ENCODE measurements at regions not wholly inside any gene's neighbourhood (a gene's known extent, or its start where the extent isn't known, plus 50 kb on each side); places are given as distances from the start of the nearest gene placed in this dataset.
"Not testable (repeated sequence)": the region's sequence is repeated elsewhere in the genome, so short reads cannot be mapped to it uniquely, and the experiment has no call there.

DNA sequence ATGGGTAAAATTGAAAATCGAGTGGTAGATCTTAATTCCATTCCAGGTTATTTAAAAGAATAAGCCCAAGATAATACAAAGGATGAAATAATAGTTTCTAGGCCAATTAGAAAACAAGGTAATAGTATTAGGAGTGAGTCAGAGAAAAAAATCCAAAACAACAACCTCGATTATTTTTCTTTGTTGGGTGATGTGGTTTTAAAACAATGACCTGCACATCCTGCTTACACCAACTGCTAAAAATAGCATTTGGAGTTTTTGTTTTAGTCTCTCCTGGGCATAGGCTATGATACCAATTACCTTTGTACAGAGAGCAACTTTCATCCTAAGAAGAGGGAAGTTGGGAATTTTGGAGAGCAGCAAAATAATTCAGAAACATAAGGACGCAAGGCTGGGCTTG, 101.7 kb upstream of the MYO10 start:
- no peak for DNase-seq (ENCODE audit: low spot score)

DNA sequence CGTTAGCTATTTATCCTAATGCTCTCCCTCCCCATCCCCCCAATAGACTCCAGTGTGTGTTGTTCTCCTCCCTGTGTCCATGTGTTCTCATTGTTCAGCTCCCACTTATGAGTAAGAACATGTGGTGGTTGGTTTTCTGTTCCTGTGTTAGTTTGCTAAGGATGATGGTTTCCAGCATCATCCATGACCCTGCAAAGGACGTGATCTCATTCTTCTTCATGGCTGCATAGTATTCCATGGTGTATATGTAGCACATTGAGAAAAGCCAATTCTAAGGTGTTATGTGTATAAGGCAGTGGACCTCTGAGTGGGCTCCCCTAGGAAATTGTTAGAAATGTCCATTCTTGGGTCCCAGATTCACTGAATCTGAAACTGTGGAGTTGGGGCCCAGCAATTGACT, 103.1 kb upstream of the MYO10 start:
- no peak for DNase-seq (ENCODE audit: low spot score)

DNA sequence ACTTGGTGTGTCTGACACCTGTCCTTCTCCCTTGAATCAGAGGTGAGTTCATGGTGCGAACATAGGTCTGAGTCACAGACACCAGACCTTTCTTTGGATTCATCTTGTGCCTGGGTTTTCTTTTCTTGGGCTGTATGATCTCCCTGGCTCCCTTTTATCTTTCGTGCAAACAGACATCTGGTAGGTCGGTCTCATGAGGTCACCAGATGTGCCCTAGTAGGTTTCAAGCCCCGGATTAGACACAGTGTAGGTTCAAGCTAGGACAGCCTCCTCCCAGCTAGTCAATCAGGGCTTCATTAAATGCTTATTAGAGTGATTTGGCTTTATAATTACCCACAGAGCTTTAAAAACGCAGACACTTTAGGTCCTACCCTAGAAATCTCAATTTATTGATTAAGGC, 106.0 kb upstream of the MYO10 start:
- DNase-seq (ENCODE audit: low spot score), result no peak

DNA sequence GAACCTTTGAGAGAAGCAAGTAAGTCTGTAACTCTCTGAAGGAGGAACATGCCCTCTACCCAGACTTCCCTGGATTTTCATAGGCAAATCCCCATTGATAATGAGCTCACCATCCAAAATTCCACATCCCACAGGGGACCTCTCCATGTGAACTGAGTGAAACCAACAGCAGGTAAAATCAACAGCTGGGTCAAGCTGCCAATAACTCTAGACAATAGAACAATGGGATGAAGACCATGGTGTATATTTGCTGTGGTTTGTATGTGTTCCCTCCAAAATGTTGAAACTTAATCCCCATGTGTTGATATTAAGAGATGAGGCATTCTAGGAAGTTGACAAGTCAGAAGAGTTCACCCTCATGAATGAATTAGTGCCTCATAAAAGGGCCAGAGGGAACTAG, 110.2 kb upstream of the MYO10 start:
- no peak for DNase-seq (ENCODE audit: low spot score)

DNA sequence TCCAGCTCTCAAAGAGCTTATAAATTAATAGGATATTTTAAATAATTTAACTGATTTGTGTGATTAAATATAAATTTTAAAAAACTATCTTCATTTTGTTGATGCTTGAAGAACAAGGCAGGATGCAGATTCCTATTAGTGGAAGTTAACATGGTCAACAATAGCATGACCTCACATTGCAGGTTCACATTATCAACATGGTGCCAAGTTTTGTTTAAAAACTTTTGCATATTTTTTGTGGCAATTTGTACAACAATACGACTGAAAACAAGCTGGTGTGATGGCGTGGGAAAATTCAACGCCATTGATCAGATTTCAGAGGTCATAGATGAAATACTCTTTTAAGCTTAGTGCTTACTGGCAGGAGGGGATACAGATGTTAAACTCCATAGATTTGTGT, 114.1 kb upstream of the MYO10 start:
- no peak for DNase-seq (ENCODE audit: low spot score)

DNA sequence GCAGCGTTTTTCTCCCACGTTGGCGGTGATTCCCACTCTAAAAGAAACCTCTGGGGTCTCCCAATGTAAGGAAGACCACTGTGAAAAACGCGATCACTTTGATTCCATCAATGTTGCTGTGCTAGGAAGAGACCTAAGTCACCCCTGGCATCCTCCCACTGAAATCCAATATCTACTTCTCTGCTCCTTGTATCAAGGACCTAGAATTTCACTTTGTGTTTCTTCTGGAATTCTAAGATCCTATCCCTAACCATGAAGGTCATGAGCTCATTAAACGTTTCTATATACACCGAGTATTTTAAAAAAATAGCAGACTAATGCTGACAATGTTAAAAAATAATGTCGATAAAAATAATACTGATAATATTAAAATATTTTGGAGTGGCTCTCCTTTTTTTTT, 118.8 kb upstream of the MYO10 start:
- DNase-seq (ENCODE audit: low spot score), result no peak

DNA sequence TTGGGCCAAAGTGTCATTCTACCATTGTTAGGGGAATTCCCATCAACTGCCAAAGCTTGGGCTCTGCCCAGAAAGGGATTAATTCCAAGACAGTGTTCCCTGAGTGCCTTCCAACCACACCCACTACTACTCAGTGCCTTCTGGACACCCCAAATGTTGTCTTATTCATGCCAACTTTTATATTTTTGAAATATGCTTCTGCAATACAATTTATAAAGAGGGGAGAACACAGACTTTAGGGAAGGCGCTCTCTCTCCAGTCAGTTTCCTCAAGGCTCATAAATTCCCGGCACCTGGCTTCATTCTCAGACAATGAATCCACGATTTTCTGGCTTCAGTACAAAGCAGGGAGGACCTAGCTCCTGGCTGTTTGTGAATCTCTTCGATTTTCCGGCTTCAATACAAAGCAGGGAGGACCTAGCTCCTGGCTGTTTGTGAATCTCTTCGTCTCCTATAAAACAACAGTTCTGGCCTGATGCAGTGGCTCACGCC, 120.1 kb upstream of the MYO10 start:
- peak; percentile 19 for DNase-seq (ENCODE audit: low spot score)

DNA sequence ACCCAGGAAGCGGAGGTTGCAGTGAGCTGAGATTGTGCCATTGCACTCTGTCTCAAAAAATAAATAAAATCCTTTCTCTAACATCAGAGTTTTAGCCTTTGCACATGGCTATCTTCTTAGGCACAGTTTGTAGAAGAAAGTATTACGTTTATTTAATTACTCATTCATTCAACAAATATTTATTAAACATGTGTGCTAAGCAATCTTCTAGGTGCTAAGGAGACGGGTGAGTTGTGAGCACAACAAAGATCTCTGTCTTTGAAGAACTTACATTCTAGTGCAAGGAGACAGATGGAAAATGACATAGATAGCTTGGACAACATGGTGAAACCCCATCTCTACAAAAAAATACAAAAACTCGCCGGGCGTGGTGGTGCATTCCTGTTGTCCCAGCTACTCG, 122.3 kb upstream of the MYO10 start:
- DNase-seq (ENCODE audit: low spot score), result no peak

DNA sequence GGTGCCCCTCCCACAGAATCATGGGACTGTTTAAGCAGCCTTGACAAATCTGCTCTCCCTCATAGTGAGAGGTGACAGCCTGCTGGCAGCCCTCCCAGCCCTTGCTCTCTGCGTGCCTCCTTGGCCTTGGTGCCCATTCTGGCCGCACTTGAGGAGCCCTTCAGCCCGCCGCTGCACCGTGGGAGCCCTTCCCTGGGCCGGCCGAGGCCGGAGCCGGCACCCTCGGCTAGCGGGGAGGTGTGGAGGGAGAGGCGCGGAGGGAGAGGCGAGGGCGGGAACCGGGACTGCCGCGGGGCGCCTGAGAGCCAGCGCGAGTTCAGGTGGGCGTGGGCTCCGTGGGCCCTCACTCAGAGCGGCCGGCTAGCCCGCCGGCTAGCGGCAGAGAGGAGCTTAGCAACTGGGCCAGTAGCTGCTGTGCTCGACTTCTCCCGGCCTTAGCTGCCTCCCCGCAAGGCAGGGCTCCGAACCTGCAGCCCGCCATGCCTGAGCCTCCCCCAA, 125.9 kb upstream of the MYO10 start:
- no peak for DNase-seq (ENCODE audit: low spot score)

DNA sequence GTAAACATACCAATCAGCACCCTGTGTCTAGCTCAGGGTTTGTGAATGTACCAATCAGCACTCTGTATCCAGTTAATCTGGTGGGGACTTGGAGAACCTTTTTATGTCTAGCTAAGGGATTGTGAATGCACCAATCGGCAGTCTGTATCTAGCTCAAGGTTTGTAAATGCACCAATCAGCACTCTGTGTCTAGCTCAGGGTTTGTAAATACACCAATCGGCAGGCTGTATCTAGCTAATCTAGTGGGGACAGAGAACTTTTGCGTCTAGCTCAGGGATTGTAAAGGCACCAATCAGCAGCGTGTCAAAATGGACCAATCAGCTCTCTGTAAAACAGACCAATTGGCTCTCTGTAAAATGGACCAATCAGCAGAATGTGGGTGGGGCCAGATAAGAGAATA, 126.7 kb upstream of the MYO10 start:
- DNase-seq (ENCODE audit: low spot score), result not testable (repeated sequence)

DNA sequence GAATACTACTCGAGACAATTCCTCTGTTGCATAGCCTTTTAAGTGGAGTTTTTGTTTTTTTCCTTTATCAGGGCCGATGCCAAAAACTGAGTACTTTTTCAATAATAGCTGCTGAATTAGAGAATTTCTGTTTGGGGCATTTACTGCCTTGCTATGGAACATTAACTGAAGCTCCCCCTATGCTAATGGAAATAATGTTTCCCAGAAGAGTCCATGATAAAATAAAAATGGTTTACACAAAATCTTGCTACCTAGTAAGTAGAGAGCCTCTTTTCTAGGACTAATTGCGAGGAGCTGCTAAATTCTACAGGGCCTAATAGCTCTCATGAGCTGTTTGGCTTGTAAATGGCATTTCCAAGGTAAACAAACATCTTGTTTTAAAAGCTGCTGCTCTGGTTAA, 128.2 kb upstream of the MYO10 start:
- no peak for DNase-seq (ENCODE audit: low spot score)

DNA sequence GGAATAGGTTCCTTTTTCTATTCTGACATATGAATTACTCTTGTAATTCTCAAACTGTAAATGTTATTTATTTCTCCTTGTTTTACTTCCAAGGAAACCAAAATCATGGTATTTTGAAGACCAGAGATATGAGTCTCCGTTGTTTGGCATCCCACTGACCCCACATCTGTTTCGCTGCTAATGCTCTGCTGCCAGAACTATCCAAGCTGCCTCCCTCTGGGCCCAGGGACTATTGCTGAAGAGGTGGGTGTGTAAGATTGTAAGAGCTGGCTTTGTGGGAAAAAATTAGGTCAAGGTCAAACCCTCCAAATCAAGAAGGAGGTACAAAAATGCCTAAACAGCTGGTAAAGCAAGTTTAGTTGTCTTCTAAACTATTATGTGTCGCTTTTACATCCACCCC, 129.4 kb upstream of the MYO10 start:
- no peak for DNase-seq (ENCODE audit: low spot score)

DNA sequence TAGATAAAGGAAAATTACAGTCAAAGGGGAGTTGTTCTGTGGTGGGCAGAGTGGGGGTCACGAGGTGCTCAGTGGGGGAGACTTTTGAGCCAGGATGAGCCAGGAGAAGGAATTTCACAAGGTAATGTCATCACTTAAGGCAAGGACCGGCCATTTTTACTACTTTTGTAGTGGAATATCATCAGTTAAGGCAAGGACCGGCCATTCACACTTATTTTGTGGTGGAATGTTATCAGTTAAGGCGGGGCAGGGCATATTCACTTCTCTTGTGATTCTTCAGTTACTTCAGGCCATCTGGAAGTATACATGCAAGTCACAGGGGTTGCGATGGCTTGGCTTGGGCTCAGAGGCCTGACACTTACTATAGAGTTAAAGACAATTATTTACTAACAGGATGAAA, 129.9 kb upstream of the MYO10 start:
- DNase-seq (ENCODE audit: low spot score), result not testable (repeated sequence)

DNA sequence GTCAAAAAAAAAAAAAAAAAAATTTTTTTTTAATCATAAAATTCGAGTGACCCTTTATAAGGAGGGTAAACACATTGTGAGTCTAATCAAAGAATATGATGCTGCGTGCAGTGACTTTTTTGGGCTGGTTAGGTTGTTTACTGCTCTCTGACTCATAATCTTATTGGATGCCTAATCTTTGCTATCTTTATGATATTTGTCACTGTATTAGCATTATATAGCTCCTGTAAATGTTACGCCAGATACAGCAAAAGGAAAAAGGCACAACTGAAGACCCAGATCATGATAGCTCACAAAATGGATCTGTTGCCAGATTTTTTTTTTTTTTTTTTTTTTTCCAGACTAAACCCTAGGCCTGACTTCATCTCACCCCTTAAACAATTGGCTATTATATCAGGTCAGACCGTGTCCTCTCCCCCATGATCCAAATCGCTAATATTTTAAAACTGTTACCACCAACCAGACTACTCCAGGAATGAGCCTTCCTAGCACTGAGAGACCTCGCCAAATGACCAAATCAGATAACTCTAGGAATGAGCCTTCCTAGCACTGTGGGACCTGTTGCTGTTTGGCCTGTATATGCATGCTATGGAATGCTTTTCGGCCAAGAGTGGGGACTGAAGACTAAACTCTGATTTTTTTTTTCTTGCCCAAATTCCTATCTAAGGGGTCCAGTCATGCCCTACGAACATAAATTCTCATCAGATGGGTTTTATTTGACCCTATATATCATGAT, 131.7 kb upstream of the MYO10 start:
- peak; percentile 62 for DNase-seq (ENCODE audit: low spot score)

DNA sequence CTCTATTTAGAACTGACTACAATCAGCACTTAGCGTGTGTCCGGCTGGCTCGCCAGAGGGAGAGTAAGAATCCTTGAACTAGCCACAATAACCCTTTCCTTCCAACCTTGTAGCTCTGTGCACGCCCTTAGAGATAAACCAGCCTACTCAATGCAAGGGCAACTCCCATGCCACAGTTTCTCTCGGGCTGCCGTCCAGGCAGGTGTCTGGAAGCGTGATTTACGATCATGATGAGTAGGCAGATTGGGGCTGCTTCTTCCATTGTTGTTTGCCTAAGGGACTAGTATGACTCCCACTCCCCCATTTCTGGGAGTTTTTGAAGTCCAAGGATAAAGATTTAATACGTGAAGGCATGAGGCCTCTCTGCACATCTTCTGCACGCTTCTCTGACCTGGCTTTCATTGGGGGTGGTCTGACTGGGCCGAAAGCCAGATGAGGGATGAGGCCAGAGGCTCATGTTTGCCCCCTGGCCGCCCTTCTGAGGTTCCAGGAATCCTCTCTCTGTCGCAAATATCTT, 134.0 kb upstream of the MYO10 start:
- DNase-seq (ENCODE audit: low spot score), result peak; percentile 84

DNA sequence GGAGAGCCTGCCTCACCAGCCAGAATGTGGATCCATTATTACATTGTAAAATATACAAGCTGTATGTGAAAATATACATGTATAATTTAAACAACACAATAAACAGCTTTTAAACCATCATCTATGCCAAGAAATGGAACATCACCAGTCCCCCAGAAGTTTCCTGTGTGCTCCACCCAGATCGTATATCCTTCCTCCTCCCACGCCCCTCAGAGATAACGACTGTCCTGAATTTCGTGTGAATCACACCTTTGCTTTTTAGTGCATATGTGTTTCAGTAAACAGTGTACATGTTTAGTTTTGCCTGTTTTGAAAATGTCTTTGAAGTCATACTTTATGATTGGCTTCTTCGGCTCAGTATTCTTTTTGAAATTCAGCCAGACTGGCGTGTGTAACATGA, 134.6 kb upstream of the MYO10 start:
- no peak for DNase-seq (ENCODE audit: low spot score)

DNA sequence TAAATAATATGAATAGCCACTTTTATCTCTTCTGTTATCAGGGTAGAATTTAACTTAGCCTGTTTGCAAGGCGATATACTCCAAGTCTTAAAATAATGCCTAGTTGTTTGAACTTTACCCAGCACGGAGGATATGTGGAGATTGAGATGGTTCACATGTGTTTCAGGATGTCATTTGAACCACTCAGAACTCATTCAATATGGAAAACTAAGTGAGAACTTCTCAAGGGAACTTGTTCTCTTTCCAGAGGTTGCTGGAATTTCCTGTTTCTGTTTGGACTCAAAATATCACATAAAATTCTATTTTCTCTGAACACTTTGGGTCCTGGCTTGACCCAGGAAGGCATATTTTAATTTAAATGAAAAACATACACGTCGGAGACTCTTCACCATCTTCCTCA, 139.1 kb upstream of the MYO10 start:
- no peak for DNase-seq (ENCODE audit: low spot score)

DNA sequence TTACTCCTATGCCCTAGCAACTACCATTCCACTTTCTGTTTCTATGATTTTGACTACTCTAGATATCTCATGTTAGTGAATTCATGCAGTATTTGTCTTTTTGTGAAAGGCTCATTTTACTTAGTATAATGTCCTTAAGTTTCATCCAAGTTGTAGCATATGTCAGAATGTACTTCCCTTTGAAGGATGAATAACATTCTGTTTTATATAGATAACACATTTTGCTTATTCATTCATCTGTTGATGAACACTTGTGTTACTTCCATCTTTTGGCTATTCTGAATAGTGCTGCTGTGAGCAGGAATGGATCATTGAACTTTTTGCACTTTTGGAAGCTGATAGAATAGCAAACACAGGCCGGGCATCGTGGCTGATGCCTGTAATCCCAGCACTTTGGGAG, 140.2 kb upstream of the MYO10 start:
- no peak for DNase-seq (ENCODE audit: low spot score)

DNA sequence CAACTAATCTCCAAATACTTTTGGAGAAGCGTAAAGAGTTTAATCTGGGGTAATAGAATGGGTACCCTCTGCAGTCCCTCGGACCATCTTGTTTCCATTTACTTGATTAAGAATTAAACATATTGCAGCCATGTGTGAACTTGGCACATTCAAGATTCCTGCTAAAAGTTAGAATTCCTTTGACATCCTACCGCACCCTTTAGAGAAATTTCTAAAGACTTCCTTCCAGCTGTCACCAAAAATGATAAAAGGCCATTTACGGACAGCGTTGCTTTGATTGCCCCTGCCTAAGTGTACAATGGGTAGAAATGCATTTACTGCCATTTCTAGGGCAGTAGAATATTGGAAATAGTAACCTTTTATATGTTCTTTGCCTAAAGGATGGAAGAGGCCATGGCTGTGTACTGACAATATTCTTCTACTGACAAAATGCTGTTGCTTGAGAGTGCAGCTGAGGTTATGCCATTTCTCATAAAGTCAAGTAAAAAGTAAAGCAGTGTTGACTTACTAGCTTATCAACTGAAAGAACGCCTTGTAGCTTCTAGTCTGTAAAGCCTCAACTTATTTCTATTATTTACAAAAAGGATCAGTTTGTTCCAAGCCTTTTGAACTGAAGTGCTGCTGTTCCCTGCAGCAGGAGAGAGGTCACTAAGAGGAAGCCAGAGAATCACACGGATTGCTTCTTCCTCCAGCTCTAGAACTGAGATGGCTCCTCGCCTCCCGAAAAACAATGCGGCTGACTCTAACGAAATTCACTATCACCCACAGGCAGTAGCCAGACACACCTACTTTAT, 139.8 kb upstream of the BASP1 start:
- no peak for DNase-seq (ENCODE audit: low spot score)

DNA sequence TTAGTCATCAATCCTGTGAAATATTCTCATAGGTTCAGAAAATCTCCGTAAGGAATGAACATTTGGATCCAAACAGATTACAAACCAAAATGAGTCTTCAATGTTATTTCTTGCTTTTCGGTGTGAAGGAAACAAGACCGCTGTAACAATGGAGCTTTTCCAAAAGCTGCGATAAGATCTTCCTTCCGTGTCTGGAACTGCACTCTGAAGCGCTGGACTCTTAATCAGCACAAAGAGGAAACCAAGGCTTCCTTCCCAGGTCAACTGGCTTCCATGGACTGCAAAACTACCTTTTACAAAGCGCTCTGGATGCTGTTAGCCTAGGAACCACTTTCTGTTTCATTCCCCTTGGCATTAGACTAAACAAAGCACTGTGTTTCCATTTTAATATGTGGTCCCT, 137.9 kb upstream of the BASP1 start:
- DNase-seq (ENCODE audit: low spot score), result no peak

DNA sequence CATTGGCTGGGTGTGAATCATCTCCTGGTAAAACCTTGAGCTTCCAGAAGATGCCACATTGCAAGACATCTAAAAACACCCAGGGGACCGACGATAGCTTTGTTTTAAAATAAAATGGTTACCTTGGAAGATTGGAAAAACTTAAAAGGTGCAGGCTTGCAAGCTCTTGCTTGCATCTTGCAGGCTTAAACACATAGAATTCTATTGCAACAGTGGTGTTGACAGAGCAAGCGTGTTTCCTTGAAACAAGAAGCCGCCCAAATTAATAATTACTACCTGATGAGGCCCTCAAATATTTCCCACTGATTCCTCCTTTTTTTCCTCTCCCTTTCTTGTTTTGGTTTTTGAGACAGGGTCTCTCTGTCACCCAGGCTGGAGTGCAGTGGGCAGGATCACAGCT, 137.1 kb upstream of the BASP1 start:
- no peak for DNase-seq (ENCODE audit: low spot score)

DNA sequence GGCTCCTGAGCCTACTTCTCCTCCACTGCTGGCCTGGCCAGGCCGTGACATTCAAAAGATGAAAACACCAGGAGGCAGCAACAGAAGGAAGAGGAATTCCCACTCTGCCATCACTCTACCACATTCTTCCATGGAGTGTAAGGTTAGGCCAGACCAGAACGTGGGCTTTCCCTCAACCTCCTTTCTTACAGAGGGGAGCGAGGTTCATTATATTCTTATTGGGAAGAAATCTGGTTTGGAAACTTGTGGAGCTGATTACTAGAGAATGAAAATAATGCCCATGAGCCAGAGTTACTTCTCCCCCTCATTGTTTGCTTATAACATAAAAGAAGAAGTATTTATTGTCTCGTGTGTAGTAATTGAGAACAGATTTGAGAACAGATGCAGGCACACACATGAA, 136.3 kb upstream of the BASP1 start:
- DNase-seq (ENCODE audit: low spot score), result no peak

DNA sequence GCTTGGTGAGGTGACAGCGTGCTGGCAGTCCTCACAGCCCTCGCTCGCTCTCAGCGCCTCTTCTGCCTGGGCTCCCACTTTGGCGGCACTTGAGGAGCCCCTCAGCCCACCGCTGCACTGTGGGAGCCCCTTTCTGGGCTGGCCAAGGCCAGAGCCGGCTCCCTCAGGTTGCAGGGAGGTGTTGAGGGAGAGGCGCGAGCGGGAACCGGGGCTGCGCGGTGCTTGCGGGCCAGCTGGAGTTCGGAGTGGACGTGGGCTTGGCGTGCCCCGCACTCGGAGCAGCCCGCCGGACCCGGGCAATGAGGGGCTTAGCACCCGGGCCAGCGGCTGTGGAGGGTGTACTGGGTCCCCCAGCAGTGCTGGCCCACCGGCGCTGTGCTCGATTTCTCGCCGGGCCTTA, 134.2 kb upstream of the BASP1 start:
- DNase-seq (ENCODE audit: low spot score), result not testable (repeated sequence)
